Endodermal cell (in vitro differentiated cells): ENCODE measurements at regions not wholly inside any gene's neighbourhood (a gene's known extent, or its start where the extent isn't known, plus 50 kb on each side); places are given as distances from the start of the nearest gene placed in this dataset.

Experiments
- DNase-seq: peaks from one replicate; pipeline ENCODE4 v3.0.0-alpha.2; 2017
- H3K27ac ChIP-seq: 2 replicates; pipeline ENCODE4 v1.5.1; 2013; ENCODE audit warnings: mild to moderate bottlenecking, low read depth, low read length, moderate library complexity
- H3K27me3 ChIP-seq: 2 replicates; pipeline ENCODE4 v1.6.1; 2013; ENCODE audit warnings: mild to moderate bottlenecking, low read length, moderate library complexity; ENCODE audit not compliant: insufficient read depth, control insufficient read depth, poor library complexity, severe bottlenecking
- H3K36me3 ChIP-seq: 2 replicates; pipeline ENCODE4 v1.7.0; 2013; ENCODE audit warnings: mild to moderate bottlenecking, low read length, moderate library complexity; ENCODE audit not compliant: control insufficient read depth, insufficient read depth
- H3K4me1 ChIP-seq: one replicate; pipeline ENCODE4 v1.7.0; 2013; ENCODE audit warnings: low read length; ENCODE audit not compliant: control insufficient read depth, insufficient read depth
- H3K4me3 ChIP-seq: 2 replicates; pipeline ENCODE4 v1.5.1; 2013; ENCODE audit warnings: mild to moderate bottlenecking, low read length, moderate library complexity
- H3K9ac ChIP-seq: 2 replicates; pipeline ENCODE4 v1.6.1; 2013; ENCODE audit warnings: mild to moderate bottlenecking, low read length, moderate library complexity; ENCODE audit not compliant: poor library complexity, severe bottlenecking; ENCODE audit errors: extremely low read depth
- H3K9me3 ChIP-seq: 2 replicates; pipeline ENCODE4 v1.6.1; 2013; ENCODE audit warnings: mild to moderate bottlenecking, low read length, moderate library complexity; ENCODE audit not compliant: control insufficient read depth
- H3K27ac Mint-ChIP-seq: 2 replicates; pipeline ENCODE4 v1.8.0; 2020; ENCODE audit warnings: mixed read lengths
- H3K27me3 Mint-ChIP-seq: 2 replicates; pipeline ENCODE4 v1.8.0; 2021; ENCODE audit warnings: mild to moderate bottlenecking, mixed read lengths; ENCODE audit not compliant: insufficient read depth
- H3K36me3 Mint-ChIP-seq: 2 replicates; pipeline ENCODE4 v1.8.0; 2020; ENCODE audit warnings: low read depth, mixed read lengths
- H3K4me1 Mint-ChIP-seq: 2 replicates; pipeline ENCODE4 v1.8.0; 2020; ENCODE audit warnings: mixed read lengths
- H3K4me3 Mint-ChIP-seq: 2 replicates; pipeline ENCODE4 v1.8.0; 2020; ENCODE audit warnings: mild to moderate bottlenecking, moderate library complexity, mixed read lengths
- H3K9me3 Mint-ChIP-seq: 2 replicates; pipeline ENCODE4 v1.8.0; 2020; ENCODE audit warnings: mild to moderate bottlenecking, mixed read lengths
- WGBS, 2 experiments: methylation state at CpG; one replicate each; pipeline versions ENCODE4 v1.1.5 to v1.1.7; 2013; ENCODE audit warnings: missing lambda C conversion rate in 2 of 2, mixed read lengths in 1 of 2; ENCODE audit not compliant: insufficient coverage in 1 of 2, insufficient read length in 1 of 2; 5-methylcytosine and 5-hydroxymethylcytosine counted together
- TF ChIP-seq, protein P1 (sequence below): fragments of 200-600 bp; sonication (generic); conservative IDR thresholded peaks from 2 replicates; pipeline ENCODE4 v1.5.0; 2021; ENCODE audit warnings: antibody characterized with exemption, mild to moderate bottlenecking

GRCh38 chr2:13576406-13577036 lies 859.8 kb downstream of the TRIB2 start:
- Histone ChIP-seq H3K36me3 (no peaks in the 10 kb centered on the region), H3K4me3 (no peak overlapping the region), H3K27me3 (no peaks in the 10 kb centered on the region), H3K9ac (no peak overlapping the region), H3K27ac (no peak overlapping the region), H3K4me1 (no peaks in the 10 kb centered on the region), H3K9me3 (peaks cover 60% of the 10 kb centered on the region)
- Mint-ChIP-seq H3K4me1 (no peaks in the 10 kb centered on the region), H3K27ac (no peak overlapping the region), H3K4me3 (no peak overlapping the region), H3K9me3 (peaks cover 3% of the 10 kb centered on the region), H3K36me3 (no peaks in the 10 kb centered on the region), H3K27me3 (peaks cover 8% of the 10 kb centered on the region)
- TF ChIP-seq, protein P1, sequence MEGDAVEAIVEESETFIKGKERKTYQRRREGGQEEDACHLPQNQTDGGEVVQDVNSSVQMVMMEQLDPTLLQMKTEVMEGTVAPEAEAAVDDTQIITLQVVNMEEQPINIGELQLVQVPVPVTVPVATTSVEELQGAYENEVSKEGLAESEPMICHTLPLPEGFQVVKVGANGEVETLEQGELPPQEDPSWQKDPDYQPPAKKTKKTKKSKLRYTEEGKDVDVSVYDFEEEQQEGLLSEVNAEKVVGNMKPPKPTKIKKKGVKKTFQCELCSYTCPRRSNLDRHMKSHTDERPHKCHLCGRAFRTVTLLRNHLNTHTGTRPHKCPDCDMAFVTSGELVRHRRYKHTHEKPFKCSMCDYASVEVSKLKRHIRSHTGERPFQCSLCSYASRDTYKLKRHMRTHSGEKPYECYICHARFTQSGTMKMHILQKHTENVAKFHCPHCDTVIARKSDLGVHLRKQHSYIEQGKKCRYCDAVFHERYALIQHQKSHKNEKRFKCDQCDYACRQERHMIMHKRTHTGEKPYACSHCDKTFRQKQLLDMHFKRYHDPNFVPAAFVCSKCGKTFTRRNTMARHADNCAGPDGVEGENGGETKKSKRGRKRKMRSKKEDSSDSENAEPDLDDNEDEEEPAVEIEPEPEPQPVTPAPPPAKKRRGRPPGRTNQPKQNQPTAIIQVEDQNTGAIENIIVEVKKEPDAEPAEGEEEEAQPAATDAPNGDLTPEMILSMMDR: no peak
- no peak for DNase-seq
- WGBS, 2 experiments: 50 to 60% methylated on average over 1 to 2 of the region's 2 CpGs

- Mint-ChIP-seq H3K4me1 (no peaks in the 10 kb centered on the region), H3K36me3 (no peaks in the 10 kb centered on the region), H3K27me3 (peaks cover 2% of the 10 kb centered on the region), H3K9me3 (peaks cover 3% of the 10 kb centered on the region), H3K27ac (no peak overlapping the region), H3K4me3 (no peak overlapping the region)
- Histone ChIP-seq H3K9me3 (peaks cover 51% of the 10 kb centered on the region), H3K27me3 (no peaks in the 10 kb centered on the region), H3K9ac (no peak overlapping the region), H3K4me1 (no peaks in the 10 kb centered on the region), H3K27ac (no peak overlapping the region), H3K36me3 (no peaks in the 10 kb centered on the region), H3K4me3 (no peak overlapping the region)
- 46% methylated on average over 1 of the region's 1 CpG; no CpG with 5 or more reads in 1 of the 2 experiments for WGBS, 2 experiments
- DNase-seq: no peak
- TF ChIP-seq, protein P1: no peak
Observed at GRCh38 chr2:13578547-13578946, 861.8 kb downstream of the TRIB2 start.

DNA sequence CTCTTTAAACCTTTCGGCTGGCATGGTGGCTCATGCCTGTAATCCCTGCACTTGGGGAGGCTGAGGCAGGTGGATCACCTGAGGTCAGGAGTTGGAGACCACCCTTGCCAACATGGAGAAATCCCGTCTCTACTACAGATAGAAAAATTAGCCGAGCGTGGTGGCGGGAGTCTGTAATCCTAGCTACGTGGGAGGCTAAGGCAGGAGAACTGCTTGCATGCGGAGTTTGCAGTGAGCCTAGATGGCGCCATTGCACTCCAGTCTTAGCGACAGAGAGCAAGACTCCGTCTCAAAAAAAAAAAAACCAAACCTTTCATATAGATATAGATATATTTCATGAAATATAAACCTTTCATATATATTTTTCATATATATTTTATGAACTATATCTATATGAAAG lies 864.7 kb downstream of the TRIB2 start:
- H3K4me1 ChIP-seq: no peaks in the 10 kb centered on the region
- H3K27me3 ChIP-seq: no peaks in the 10 kb centered on the region
- no peaks in the 10 kb centered on the region for H3K36me3 Mint-ChIP-seq
- no peak overlapping the region for H3K4me3 Mint-ChIP-seq
- 78 to 97% methylated on average over 6 to 9 of the region's 10 CpGs for WGBS, 2 experiments
- peaks cover 3% of the 10 kb centered on the region for H3K9me3 Mint-ChIP-seq
- no peaks in the 10 kb centered on the region for H3K4me1 Mint-ChIP-seq
- H3K9ac ChIP-seq: no peak overlapping the region
- no peak overlapping the region for H3K4me3 ChIP-seq
- peak; percentile 85 for DNase-seq
- H3K27ac Mint-ChIP-seq: no peak overlapping the region
- TF ChIP-seq, protein P1: peak; percentile 67
- H3K27me3 Mint-ChIP-seq: peaks cover 7% of the 10 kb centered on the region
- no peak overlapping the region for H3K27ac ChIP-seq
- peaks cover 56% of the 10 kb centered on the region for H3K9me3 ChIP-seq
- no peaks in the 10 kb centered on the region for H3K36me3 ChIP-seq
